ENCODE measurements at regions not wholly inside any gene's neighbourhood (a gene's known extent, or its start where the extent isn't known, plus 50 kb on each side); places are given as distances from the start of the nearest gene placed in this dataset.
A peak's percentile ranks its signal among the peaks of the same experiment; 100 is the strongest.

DNA sequence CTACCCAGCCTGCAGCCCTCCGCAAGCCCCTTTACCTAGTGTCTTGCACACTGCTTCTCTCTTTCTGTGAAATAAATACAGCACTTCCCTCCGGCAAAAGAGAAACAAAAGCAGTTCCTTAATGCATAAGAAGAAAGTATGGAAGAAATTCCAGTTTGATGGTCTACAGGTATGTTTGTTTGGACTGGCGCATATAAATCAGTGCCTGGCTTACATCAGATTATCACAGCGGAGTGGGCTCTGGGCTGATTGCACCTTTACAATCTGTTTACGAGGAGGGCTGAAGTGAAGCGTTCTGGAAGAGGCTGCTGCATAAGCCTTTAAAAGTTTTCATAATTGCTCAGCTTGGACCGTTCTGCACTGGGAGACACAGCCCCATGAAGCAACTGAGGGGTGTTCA lies 153.5 kb upstream of the FOXF1 start:
- no peak for TF ChIP-seq CTCF (IDR thresholded peaks at IDR 0.05; ENCODE audit: insufficient read depth, low read length)
- H3K4me3 ChIP-seq (ENCODE audit: low read depth, low read length) = no peak overlapping the region
- no peak for DNase-seq (ENCODE audit: low read depth)

DNA sequence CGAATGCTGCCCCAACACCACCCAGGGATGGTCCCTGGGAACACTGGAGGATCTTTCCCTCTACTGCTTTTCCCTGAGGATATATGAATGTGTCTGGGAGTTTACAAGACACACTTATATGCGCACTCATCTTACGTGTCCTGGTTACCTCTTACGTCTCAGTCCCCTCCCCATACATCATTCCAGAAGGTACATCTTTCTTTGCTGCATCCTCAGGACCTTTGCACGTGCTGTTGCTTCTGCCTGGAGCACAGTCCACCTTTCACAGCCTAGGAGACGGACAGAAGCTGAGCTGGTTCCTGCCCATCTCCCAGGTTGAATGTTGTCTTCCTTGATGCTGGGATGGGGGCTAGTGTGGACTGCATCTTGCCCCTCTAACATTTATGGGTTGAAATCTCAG lies 153.0 kb upstream of the FOXF1 start:
- H3K4me3 ChIP-seq (ENCODE audit: low read depth, low read length) = no peak overlapping the region
- no peak for DNase-seq (ENCODE audit: low read depth)
- TF ChIP-seq CTCF (IDR thresholded peaks at IDR 0.05; ENCODE audit: insufficient read depth, low read length) = no peak

- no peak overlapping the region for H3K4me3 ChIP-seq (ENCODE audit: low read depth, low read length)
- no peak for TF ChIP-seq CTCF (IDR thresholded peaks at IDR 0.05; ENCODE audit: insufficient read depth, low read length)
- no peak for DNase-seq (ENCODE audit: low read depth)
Observed at GRCh38 chr16:86357950-86358349, 152.4 kb upstream of the FOXF1 start.

- no peak for TF ChIP-seq CTCF (IDR thresholded peaks at IDR 0.05; ENCODE audit: insufficient read depth, low read length)
- no peak overlapping the region for H3K4me3 ChIP-seq (ENCODE audit: low read depth, low read length)
- DNase-seq (ENCODE audit: low read depth) = no peak
Observed at GRCh38 chr16:86359571-86359970, 150.8 kb upstream of the FOXF1 start.

DNA sequence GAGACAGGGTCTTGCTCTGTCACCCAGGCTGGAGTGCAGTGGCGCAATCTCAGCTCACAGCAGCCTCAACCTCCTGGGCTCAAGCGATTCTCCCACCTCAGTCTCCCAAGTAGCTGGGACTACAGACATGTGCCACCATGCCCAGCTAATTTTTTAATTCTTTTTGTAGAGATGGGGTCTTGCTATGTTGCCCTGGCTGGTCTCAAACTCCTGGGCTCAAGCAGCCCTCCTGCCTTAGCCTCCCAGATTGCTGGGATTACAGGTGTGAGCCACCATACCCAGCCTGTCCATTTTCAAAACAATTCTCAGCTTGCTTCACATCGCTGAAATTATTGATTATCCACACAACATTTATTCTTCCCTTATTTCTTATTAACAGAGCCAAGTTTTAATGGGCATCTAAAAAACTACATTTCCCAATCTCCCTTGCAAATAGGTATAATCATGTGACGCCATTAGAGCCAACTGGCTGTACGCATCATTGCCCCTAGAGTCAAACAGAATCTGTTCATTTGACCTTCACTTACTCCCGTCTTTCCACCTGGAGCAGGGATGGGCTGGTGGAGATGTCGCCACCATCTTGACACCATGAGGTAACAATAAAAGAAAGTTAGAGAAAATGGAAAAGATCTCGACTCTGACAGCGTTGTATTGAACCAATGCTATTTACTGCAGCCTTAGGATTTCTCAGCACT lies 148.0 kb upstream of the FOXF1 start:
- no peak for TF ChIP-seq CTCF (IDR thresholded peaks at IDR 0.05; ENCODE audit: insufficient read depth, low read length)
- no peak for DNase-seq (ENCODE audit: low read depth)
- no peak overlapping the region for H3K4me3 ChIP-seq (ENCODE audit: low read depth, low read length)

DNA sequence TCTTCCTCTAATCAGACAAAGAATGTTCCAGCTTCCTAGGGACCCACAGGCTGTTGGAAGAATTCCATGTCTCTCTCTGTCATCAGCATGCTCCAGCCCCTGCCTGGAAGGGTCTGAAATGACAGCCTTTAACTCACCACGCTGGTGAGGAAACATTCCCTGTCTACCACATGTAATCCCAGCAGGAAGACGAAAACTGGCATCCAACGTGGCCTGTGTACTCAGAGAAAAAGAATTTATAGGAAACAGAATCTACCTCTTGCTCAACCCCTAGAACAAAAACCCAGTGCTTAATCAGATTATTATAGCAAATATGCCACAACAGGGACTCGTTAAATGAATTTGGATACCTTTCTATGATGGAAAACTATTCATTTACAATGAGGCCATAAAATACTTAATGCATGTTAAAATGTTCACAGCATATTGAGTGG lies 147.3 kb upstream of the FOXF1 start:
- no peak overlapping the region for H3K4me3 ChIP-seq (ENCODE audit: low read depth, low read length)
- DNase-seq (ENCODE audit: low read depth) = peak; percentile 96

More for the DNA sequence above, 147.3 kb upstream of the FOXF1 start:
- TF ChIP-seq CTCF (IDR thresholded peaks at IDR 0.05; ENCODE audit: insufficient read depth, low read length) = peak; percentile 0

Data from fibroblast of the aortic adventitia (primary cell).